ENCODE measurements at regions not wholly inside any gene's neighbourhood (a gene's known extent, or its start where the extent isn't known, plus 50 kb on each side); places are given as distances from the start of the nearest gene placed in this dataset.

GRCh38 chr7:131071786-131072504, 255.7 kb upstream of the MKLN1 start:
- TF ChIP-seq, protein P1, sequence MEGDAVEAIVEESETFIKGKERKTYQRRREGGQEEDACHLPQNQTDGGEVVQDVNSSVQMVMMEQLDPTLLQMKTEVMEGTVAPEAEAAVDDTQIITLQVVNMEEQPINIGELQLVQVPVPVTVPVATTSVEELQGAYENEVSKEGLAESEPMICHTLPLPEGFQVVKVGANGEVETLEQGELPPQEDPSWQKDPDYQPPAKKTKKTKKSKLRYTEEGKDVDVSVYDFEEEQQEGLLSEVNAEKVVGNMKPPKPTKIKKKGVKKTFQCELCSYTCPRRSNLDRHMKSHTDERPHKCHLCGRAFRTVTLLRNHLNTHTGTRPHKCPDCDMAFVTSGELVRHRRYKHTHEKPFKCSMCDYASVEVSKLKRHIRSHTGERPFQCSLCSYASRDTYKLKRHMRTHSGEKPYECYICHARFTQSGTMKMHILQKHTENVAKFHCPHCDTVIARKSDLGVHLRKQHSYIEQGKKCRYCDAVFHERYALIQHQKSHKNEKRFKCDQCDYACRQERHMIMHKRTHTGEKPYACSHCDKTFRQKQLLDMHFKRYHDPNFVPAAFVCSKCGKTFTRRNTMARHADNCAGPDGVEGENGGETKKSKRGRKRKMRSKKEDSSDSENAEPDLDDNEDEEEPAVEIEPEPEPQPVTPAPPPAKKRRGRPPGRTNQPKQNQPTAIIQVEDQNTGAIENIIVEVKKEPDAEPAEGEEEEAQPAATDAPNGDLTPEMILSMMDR (IDR thresholded peaks at IDR 0.05), result peak in 2 of 3 experiments; percentile 33 to 50
- TF ChIP-seq POLR2AphosphoS5 (IDR thresholded peaks at IDR 0.05) (peak in 1 of 2 donors; percentile 66), POLR2A (IDR thresholded peaks at IDR 0.05; ENCODE audit: low read depth) (no peak)

Measured in esophagus muscularis mucosa (tissue), 3 donors.